ENCODE measurements at regions not wholly inside any gene's neighbourhood (a gene's known extent, or its start where the extent isn't known, plus 50 kb on each side); places are given as distances from the start of the nearest gene placed in this dataset.

DNA sequence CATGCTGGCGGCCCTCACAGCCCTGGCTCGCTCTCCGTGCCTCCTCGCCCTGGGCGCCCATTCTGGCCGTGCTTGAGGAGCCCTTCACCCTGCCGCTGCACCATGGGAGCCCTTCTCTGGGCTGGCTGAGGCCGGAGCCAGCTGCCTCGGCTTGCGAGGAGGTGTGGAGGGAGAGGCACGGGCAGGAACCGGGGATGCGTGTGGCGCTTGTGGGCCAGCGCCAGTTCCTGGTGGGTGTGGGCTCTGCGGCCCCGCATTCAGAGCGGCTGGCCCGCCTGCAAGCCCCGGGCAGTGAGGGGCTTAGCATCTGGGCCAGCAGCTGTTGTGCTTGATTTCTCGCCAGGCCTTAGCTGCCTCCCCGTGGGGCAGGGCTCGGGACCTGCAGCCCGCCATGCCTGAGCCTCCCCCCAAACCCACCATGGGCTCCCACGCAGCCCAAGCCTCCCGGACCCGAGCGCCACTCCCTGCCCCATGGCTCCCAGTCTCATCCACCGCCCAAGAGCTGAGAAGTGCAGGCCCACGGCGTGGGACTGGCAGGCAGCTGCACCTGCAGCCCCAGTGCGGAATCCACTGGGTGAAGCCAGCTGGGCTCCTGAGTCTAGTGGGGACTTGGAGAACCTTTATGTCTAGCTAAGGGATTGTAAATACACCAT, 163.4 kb upstream of the LRRC4C start:
- intact Hi-C loops (cut with DNase I; ENCODE audit: low total_unique reads) = loop anchor here (5.0 kb wide), 1 partner anchor 366 kb away; no protein-coding TSS in a partner anchor
- Histone ChIP-seq H3K27me3 (no peaks in the 10 kb centered on the region), H3K36me3 (no peaks in the 10 kb centered on the region), H3K9me3 (no peaks in the 10 kb centered on the region), H3K4me3 (no peak overlapping the region), H3K27ac (no peak overlapping the region), H3K4me1 (no peaks in the 10 kb centered on the region)
- DNase-seq (ENCODE audit: low spot score in 2 of 2) = no peak
- TF ChIP-seq CTCF (IDR thresholded peaks at IDR 0.05) (no peak), POLR2AphosphoS5 (IDR thresholded peaks at IDR 0.05) (no peak), POLR2A (IDR thresholded peaks at IDR 0.05) (no peak)

GRCh38 chr11:41659985-41660384, 200.5 kb upstream of the LRRC4C start:
- TF ChIP-seq POLR2AphosphoS5 (IDR thresholded peaks at IDR 0.05) (no peak), POLR2A (IDR thresholded peaks at IDR 0.05) (no peak), CTCF (IDR thresholded peaks at IDR 0.05) (no peak)
- H3K9me3 ChIP-seq = no peaks in the 10 kb centered on the region
- H3K36me3 ChIP-seq = no peaks in the 10 kb centered on the region
- no peak for DNase-seq (ENCODE audit: low spot score in 2 of 2)
- no peaks in the 10 kb centered on the region for H3K4me1 ChIP-seq
- H3K27ac ChIP-seq = no peak overlapping the region
- no peak overlapping the region for H3K4me3 ChIP-seq
- intact Hi-C loops (cut with DNase I; ENCODE audit: low total_unique reads) = no loop called here
- H3K27me3 ChIP-seq = no peaks in the 10 kb centered on the region

GRCh38 chr11:41660585-41660984, 201.1 kb upstream of the LRRC4C start:
- no peaks in the 10 kb centered on the region for H3K9me3 ChIP-seq
- H3K4me1 ChIP-seq = no peaks in the 10 kb centered on the region
- no peak overlapping the region for H3K27ac ChIP-seq
- no peaks in the 10 kb centered on the region for H3K27me3 ChIP-seq
- no peaks in the 10 kb centered on the region for H3K36me3 ChIP-seq
- intact Hi-C loops (cut with DNase I; ENCODE audit: low total_unique reads) = no loop called here
- DNase-seq (ENCODE audit: low spot score in 2 of 2) = no peak
- no peak for TF ChIP-seq POLR2AphosphoS5 (IDR thresholded peaks at IDR 0.05)
- no peak for TF ChIP-seq POLR2A (IDR thresholded peaks at IDR 0.05)
- TF ChIP-seq CTCF (IDR thresholded peaks at IDR 0.05) = no peak
- no peak overlapping the region for H3K4me3 ChIP-seq

DNA sequence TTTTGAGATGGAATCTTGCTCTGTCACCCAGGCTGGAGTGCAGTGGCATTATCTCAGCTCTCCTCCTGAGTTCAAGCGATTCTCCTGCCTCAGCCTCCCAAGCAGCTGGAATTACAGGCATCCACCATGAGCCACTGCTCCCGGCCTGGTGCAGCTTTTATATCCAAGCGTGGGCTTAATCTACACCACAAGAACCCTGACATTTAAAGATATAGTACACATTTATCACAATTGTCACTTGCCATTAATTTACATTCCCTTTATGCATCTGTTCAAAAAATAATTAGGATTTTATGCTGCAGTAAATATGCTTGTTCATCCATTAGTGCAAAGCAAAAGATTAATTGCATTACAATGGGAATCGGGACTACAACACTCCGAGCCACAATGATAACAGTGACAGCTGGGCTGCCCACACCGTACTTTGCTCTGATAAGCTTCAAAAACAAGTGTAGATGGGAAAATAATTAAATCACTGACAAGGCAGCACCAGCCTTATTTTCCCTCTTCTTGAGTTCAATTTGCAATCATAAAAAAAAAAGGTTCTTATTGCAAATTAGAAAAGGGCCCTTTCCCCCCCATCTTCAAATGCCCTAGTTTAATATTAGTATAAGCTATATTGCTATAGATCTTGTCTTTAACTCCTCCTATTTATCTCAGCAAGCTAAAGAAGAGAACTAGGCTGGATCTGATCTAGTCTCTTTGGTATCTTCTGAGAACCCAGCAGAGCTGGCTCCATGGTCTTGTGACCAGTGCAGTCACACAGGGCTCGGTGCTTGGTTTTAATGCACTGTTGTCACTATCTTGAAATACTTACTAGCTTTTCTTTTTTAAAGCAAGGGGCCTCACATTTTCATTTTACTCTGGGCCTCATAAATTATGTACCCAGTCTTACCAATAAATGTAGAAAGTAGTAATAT, 206.2 kb upstream of the LRRC4C start:
- DNase-seq (ENCODE audit: low spot score in 2 of 2) = no peak
- intact Hi-C loops (cut with DNase I; ENCODE audit: low total_unique reads) = no loop called here
- Histone ChIP-seq H3K4me1 (no peaks in the 10 kb centered on the region), H3K27me3 (no peaks in the 10 kb centered on the region), H3K27ac (no peak overlapping the region), H3K36me3 (no peaks in the 10 kb centered on the region), H3K4me3 (no peak overlapping the region), H3K9me3 (no peaks in the 10 kb centered on the region)
- no peak for TF ChIP-seq POLR2AphosphoS5 (IDR thresholded peaks at IDR 0.05)
- no peak for TF ChIP-seq CTCF (IDR thresholded peaks at IDR 0.05)
- TF ChIP-seq POLR2A (IDR thresholded peaks at IDR 0.05) = no peak
